ENCODE measurements at regions not wholly inside any gene's neighbourhood (a gene's known extent, or its start where the extent isn't known, plus 50 kb on each side); places are given as distances from the start of the nearest gene placed in this dataset.
"Not testable (repeated sequence)": the region's sequence is repeated elsewhere in the genome, so short reads cannot be mapped to it uniquely, and the experiment has no call there.

DNA sequence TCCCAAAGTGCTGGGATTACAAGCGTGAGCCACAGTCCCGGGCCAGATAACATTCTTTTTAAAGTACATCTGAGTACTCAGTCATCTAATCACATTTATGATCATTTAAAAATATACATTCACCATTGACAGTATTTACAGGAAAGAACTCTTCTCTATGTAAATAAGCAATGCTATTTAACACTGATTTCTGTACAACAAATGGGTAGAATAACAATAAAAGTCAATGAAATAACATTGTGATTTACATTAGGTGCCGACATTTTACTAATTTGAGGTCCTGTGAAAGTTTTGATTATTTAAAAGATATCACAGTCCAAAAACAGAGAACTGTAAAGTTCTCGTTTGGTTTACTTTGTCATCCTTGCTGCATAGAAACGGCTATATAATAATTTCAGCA, 1763.7 kb downstream of the SLITRK1 start:
- no peaks in the 10 kb centered on the region for H3K36me3 ChIP-seq (ENCODE audit: control insufficient read depth, insufficient read depth, low read length)
- H3K4me3 ChIP-seq (ENCODE audit: low read depth, low read length) = no peak overlapping the region
- H3K4me1 ChIP-seq (ENCODE audit: control insufficient read depth, insufficient read depth, low read length) = no peaks in the 10 kb centered on the region
- H3K27me3 ChIP-seq (ENCODE audit: control insufficient read depth, insufficient read depth, low read length) = no peaks in the 10 kb centered on the region
- H3K9ac ChIP-seq (ENCODE audit: low read depth, low read length) = no peak overlapping the region
- H3K9me3 ChIP-seq (ENCODE audit: control insufficient read depth, insufficient read depth, low read length) = no peaks in the 10 kb centered on the region

DNA sequence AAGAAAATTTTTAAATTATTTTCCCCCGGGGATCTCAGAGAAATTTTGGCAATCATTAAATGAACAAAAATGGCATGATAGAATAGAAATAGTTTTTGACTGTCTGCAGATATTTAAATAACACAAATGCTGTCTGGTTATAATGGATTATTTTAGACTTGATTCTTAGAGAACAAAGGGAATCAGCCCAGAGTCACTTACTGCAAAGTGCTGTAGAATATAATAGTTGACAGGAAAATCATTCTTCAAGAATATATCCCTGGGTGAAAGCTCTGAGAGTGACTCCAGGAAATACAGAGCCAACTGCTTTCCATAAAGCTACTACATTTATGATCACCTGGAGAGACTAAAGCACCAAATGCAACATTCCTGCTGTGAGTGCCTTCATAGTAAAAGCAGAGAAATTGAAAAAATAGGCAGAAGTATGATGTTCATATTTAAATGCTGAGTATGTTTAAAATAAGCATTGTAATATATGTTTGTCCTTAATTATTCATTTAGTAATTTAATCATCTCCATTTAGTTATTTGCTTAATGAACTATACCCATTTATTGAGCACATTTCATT, 1765.8 kb downstream of the SLITRK1 start:
- Histone ChIP-seq H3K27me3 (ENCODE audit: control insufficient read depth, insufficient read depth, low read length) (no peaks in the 10 kb centered on the region), H3K9me3 (ENCODE audit: control insufficient read depth, insufficient read depth, low read length) (no peaks in the 10 kb centered on the region), H3K9ac (ENCODE audit: low read depth, low read length) (no peak overlapping the region), H3K36me3 (ENCODE audit: control insufficient read depth, insufficient read depth, low read length) (no peaks in the 10 kb centered on the region), H3K4me1 (ENCODE audit: control insufficient read depth, insufficient read depth, low read length) (no peaks in the 10 kb centered on the region), H3K4me3 (ENCODE audit: low read depth, low read length) (no peak overlapping the region)

GRCh38 chr13:82115391-82115790, 1766.9 kb downstream of the SLITRK1 start:
- Histone ChIP-seq H3K36me3 (ENCODE audit: control insufficient read depth, insufficient read depth, low read length) (no peaks in the 10 kb centered on the region), H3K4me1 (ENCODE audit: control insufficient read depth, insufficient read depth, low read length) (no peaks in the 10 kb centered on the region), H3K9me3 (ENCODE audit: control insufficient read depth, insufficient read depth, low read length) (no peaks in the 10 kb centered on the region), H3K27me3 (ENCODE audit: control insufficient read depth, insufficient read depth, low read length) (no peaks in the 10 kb centered on the region), H3K4me3 (ENCODE audit: low read depth, low read length) (no peak overlapping the region), H3K9ac (ENCODE audit: low read depth, low read length) (no peak overlapping the region)

- Histone ChIP-seq H3K4me3 (ENCODE audit: low read depth, low read length) (no peak overlapping the region), H3K9ac (ENCODE audit: low read depth, low read length) (no peak overlapping the region), H3K4me1 (ENCODE audit: control insufficient read depth, insufficient read depth, low read length) (no peaks in the 10 kb centered on the region), H3K27me3 (ENCODE audit: control insufficient read depth, insufficient read depth, low read length) (no peaks in the 10 kb centered on the region), H3K9me3 (ENCODE audit: control insufficient read depth, insufficient read depth, low read length) (no peaks in the 10 kb centered on the region), H3K36me3 (ENCODE audit: control insufficient read depth, insufficient read depth, low read length) (no peaks in the 10 kb centered on the region)
These were observed 1755.3 kb upstream of the SPRY2 start for GRCh38 chr13:82096256-82096655.

DNA sequence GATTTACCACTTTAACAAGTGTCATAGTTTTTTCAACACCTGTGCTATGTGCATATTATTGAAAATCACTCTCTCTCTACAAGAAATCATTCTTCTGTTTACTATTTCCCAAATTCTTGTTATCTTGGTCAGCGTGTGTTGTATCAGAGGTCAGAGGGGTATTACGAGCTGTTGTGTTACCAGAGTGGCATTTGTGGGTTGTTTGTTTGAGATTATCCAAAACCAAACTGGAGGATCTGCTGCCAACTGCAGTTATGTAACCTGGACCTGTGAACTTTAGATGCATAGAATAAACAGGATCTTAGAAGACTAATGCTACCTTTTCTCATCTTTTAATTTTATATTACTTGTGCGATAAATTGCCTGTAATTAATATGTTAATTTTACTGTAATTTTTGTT, 1751.4 kb upstream of the SPRY2 start:
- Histone ChIP-seq H3K9me3 (ENCODE audit: control insufficient read depth, insufficient read depth, low read length) (no peaks in the 10 kb centered on the region), H3K27me3 (ENCODE audit: control insufficient read depth, insufficient read depth, low read length) (no peaks in the 10 kb centered on the region), H3K4me1 (ENCODE audit: control insufficient read depth, insufficient read depth, low read length) (peaks cover 2% of the 10 kb centered on the region), H3K4me3 (ENCODE audit: low read depth, low read length) (no peak overlapping the region), H3K9ac (ENCODE audit: low read depth, low read length) (no peak overlapping the region), H3K36me3 (ENCODE audit: control insufficient read depth, insufficient read depth, low read length) (no peaks in the 10 kb centered on the region)

DNA sequence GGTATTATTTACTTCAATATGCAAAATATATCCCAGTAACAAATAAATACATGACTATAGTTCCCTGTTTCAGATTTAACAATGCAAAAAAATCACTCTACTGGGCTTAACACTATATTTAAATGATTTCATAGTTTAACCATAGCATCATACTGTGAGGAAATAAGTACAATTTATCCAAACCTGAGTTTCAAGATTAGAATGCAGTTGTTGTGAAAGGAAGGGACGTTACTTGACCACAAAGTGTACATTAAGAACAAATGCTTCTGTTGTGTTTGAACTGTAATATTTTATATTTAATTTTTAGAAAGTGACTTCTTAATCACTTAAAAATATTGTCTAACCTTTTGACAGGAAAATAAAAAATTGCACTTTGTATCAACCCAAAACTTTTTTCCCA, 1747.9 kb upstream of the SPRY2 start:
- H3K9me3 ChIP-seq (ENCODE audit: control insufficient read depth, insufficient read depth, low read length) = no peaks in the 10 kb centered on the region
- no peaks in the 10 kb centered on the region for H3K36me3 ChIP-seq (ENCODE audit: control insufficient read depth, insufficient read depth, low read length)
- H3K27me3 ChIP-seq (ENCODE audit: control insufficient read depth, insufficient read depth, low read length) = no peaks in the 10 kb centered on the region
- H3K4me3 ChIP-seq (ENCODE audit: low read depth, low read length) = no peak overlapping the region
- no peak overlapping the region for H3K9ac ChIP-seq (ENCODE audit: low read depth, low read length)
- peaks cover 2% of the 10 kb centered on the region for H3K4me1 ChIP-seq (ENCODE audit: control insufficient read depth, insufficient read depth, low read length)

- Histone ChIP-seq H3K9me3 (ENCODE audit: control insufficient read depth, insufficient read depth, low read length) (no peaks in the 10 kb centered on the region), H3K9ac (ENCODE audit: low read depth, low read length) (no peak overlapping the region), H3K4me3 (ENCODE audit: low read depth, low read length) (no peak overlapping the region), H3K36me3 (ENCODE audit: control insufficient read depth, insufficient read depth, low read length) (no peaks in the 10 kb centered on the region), H3K27me3 (ENCODE audit: control insufficient read depth, insufficient read depth, low read length) (no peaks in the 10 kb centered on the region), H3K4me1 (ENCODE audit: control insufficient read depth, insufficient read depth, low read length) (no peaks in the 10 kb centered on the region)
These were observed 1735.6 kb upstream of the SPRY2 start for GRCh38 chr13:82076496-82076895.

DNA sequence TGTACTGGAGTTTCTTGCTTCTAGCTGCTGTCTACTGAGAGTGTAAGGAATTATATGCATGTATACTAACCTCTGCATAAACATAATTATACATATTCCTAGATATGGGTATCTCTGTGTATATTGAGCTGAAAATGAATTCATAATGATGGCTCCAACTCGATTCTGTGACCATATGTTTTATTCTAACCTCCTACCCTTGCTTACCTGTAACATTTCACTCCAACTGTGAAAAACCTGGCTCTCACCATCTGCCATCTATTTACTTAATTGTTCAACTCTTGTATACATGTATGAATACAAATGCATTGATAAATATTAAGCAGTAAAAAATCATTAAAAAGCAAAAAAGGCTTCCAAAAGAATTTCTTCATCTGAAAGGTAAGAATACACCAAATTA, 1729.5 kb upstream of the SPRY2 start:
- Histone ChIP-seq H3K4me3 (ENCODE audit: low read depth, low read length) (no peak overlapping the region), H3K9ac (ENCODE audit: low read depth, low read length) (no peak overlapping the region), H3K9me3 (ENCODE audit: control insufficient read depth, insufficient read depth, low read length) (no peaks in the 10 kb centered on the region), H3K4me1 (ENCODE audit: control insufficient read depth, insufficient read depth, low read length) (no peaks in the 10 kb centered on the region), H3K36me3 (ENCODE audit: control insufficient read depth, insufficient read depth, low read length) (no peaks in the 10 kb centered on the region), H3K27me3 (ENCODE audit: control insufficient read depth, insufficient read depth, low read length) (no peaks in the 10 kb centered on the region)

DNA sequence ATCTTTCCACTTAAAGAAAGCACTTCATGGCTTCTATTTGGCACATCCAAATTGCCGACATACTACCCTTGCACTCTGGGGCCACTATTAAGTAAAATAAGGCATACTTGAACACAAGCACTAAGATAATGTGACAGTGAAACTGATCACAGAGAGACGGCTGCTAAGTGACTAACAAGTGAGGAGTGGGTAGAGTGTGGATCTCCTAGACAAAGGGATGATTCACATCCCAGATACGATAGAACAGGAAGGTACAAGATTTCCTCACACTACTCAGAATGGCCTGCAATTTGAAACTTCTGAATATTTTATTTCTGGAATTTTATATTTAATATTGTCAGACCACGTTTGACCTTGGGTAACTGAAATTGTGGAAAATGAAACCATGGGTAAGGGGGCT, 1721.8 kb upstream of the SPRY2 start:
- Histone ChIP-seq H3K36me3 (ENCODE audit: control insufficient read depth, insufficient read depth, low read length) (no peaks in the 10 kb centered on the region), H3K9me3 (ENCODE audit: control insufficient read depth, insufficient read depth, low read length) (no peaks in the 10 kb centered on the region), H3K27me3 (ENCODE audit: control insufficient read depth, insufficient read depth, low read length) (no peaks in the 10 kb centered on the region), H3K4me1 (ENCODE audit: control insufficient read depth, insufficient read depth, low read length) (no peaks in the 10 kb centered on the region), H3K9ac (ENCODE audit: low read depth, low read length) (no peak overlapping the region), H3K4me3 (ENCODE audit: low read depth, low read length) (no peak overlapping the region)

DNA sequence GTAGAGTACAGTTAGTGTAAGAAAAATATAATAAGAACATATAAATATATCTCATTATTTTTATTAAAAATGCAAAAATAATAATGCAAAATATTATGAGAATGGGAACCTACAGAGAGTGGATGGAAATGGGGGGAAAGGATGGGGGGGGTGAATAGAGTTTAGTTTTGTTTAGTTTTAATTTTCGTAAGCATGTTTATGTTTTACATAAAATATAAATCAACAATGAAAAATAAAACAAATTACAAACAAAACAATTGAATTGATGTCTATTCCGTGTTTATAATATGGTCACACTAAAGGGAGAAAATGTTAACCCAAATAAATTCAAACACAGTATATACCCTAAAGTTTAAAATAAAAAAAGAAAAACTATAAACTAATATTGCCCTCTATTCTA, 1717.4 kb upstream of the SPRY2 start:
- Histone ChIP-seq H3K9me3 (ENCODE audit: control insufficient read depth, insufficient read depth, low read length) (no peaks in the 10 kb centered on the region), H3K36me3 (ENCODE audit: control insufficient read depth, insufficient read depth, low read length) (no peaks in the 10 kb centered on the region), H3K4me1 (ENCODE audit: control insufficient read depth, insufficient read depth, low read length) (no peaks in the 10 kb centered on the region), H3K4me3 (ENCODE audit: low read depth, low read length) (no peak overlapping the region), H3K9ac (ENCODE audit: low read depth, low read length) (no peak overlapping the region), H3K27me3 (ENCODE audit: control insufficient read depth, insufficient read depth, low read length) (no peaks in the 10 kb centered on the region)

DNA sequence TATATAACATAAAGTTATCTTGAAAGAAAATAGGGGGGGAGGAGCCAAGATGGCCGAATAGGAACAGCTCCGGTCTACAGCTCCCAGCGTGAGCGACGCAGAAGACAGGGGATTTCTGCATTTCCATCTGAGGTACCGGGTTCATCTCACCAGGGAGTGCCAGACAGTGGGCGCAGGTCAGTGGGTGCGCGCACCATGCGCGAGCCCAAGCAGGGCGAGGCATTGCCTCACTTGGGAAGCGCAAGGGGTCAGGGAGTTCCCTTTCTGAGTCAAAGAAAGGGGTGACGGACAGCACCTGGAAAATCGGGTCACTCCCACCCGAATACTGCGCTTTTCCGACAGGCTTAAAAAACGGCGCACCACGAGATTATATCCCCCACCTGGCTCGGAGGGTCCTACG, 1704.4 kb upstream of the SPRY2 start:
- H3K36me3 ChIP-seq (ENCODE audit: control insufficient read depth, insufficient read depth, low read length); H3K4me3 ChIP-seq (ENCODE audit: low read depth, low read length); H3K27me3 ChIP-seq (ENCODE audit: control insufficient read depth, insufficient read depth, low read length); H3K9ac ChIP-seq (ENCODE audit: low read depth, low read length); H3K4me1 ChIP-seq (ENCODE audit: control insufficient read depth, insufficient read depth, low read length); H3K9me3 ChIP-seq (ENCODE audit: control insufficient read depth, insufficient read depth, low read length): not testable (repeated sequence)

DNA sequence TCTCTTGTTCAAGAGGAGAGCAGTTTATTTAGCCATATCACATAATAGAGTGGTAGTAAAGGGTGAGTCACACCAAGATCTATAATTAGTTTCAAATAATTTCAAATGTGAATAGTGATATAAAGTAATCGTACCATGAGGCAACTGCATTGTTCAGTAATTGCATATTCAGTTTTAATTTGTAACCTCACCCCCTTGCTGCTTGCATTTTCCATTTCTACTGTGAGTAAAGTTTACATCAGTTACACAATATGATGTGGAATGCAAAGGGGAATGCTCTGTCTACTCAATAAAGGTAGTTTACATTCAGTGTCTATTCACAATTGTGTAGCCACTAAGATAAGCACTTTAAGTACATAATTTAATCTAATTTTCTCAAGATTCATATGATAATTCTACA, 1695.7 kb upstream of the SPRY2 start:
- H3K4me1 ChIP-seq (ENCODE audit: control insufficient read depth, insufficient read depth, low read length) = no peaks in the 10 kb centered on the region
- H3K4me3 ChIP-seq (ENCODE audit: low read depth, low read length) = no peak overlapping the region
- H3K9me3 ChIP-seq (ENCODE audit: control insufficient read depth, insufficient read depth, low read length) = no peaks in the 10 kb centered on the region
- no peaks in the 10 kb centered on the region for H3K36me3 ChIP-seq (ENCODE audit: control insufficient read depth, insufficient read depth, low read length)
- H3K9ac ChIP-seq (ENCODE audit: low read depth, low read length) = no peak overlapping the region
- no peaks in the 10 kb centered on the region for H3K27me3 ChIP-seq (ENCODE audit: control insufficient read depth, insufficient read depth, low read length)

GRCh38 chr13:82011355-82011754, 1670.4 kb upstream of the SPRY2 start:
- Histone ChIP-seq H3K9me3 (ENCODE audit: control insufficient read depth, insufficient read depth, low read length) (no peaks in the 10 kb centered on the region), H3K4me3 (ENCODE audit: low read depth, low read length) (no peak overlapping the region), H3K4me1 (ENCODE audit: control insufficient read depth, insufficient read depth, low read length) (peaks cover 15% of the 10 kb centered on the region), H3K27me3 (ENCODE audit: control insufficient read depth, insufficient read depth, low read length) (no peaks in the 10 kb centered on the region), H3K36me3 (ENCODE audit: control insufficient read depth, insufficient read depth, low read length) (no peaks in the 10 kb centered on the region), H3K9ac (ENCODE audit: low read depth, low read length) (no peak overlapping the region)
